T1000 (cell line): ENCODE measurements at regions not wholly inside any gene's neighbourhood (a gene's known extent, or its start where the extent isn't known, plus 50 kb on each side); places are given as distances from the start of the nearest gene placed in this dataset.
"Not testable (repeated sequence)": the region's sequence is repeated elsewhere in the genome, so short reads cannot be mapped to it uniquely, and the experiment has no call there.

Experiments
- DNase-seq: peaks from one replicate; lab custom pipeline; 2025; ENCODE audit warnings: mixed read lengths; lab: John Stamatoyannopoulos, UW

GRCh38 chr13:97724450-97724849, 229.0 kb upstream of the IPO5 start:
- DNase-seq = no peak

- no peak for DNase-seq
Measured at GRCh38 chr13:97726664-97727280, 226.7 kb upstream of the IPO5 start.

- no peak for DNase-seq
Measured at GRCh38 chr13:97727991-97728390, 225.5 kb upstream of the IPO5 start.

- DNase-seq = no peak
Measured at GRCh38 chr13:97736436-97736835, 217.0 kb upstream of the IPO5 start.

GRCh38 chr13:97742084-97742483, 211.4 kb upstream of the IPO5 start:
- no peak for DNase-seq

GRCh38 chr13:97743938-97744337, 209.5 kb upstream of the IPO5 start:
- DNase-seq = no peak

- DNase-seq = no peak
Measured at GRCh38 chr13:97746649-97747048, 206.8 kb upstream of the IPO5 start.

- DNase-seq = no peak
Measured at GRCh38 chr13:97749174-97749573, 204.3 kb upstream of the IPO5 start.

- DNase-seq = no peak
Measured at GRCh38 chr13:97751477-97751876, 202.0 kb upstream of the IPO5 start.

GRCh38 chr13:97752961-97753668, 200.4 kb upstream of the IPO5 start:
- no peak for DNase-seq

GRCh38 chr13:97753942-97754670, 199.4 kb upstream of the IPO5 start:
- no peak for DNase-seq

- no peak for DNase-seq
Measured at GRCh38 chr13:97757807-97758206, 195.7 kb upstream of the IPO5 start.

- no peak for DNase-seq
Measured at GRCh38 chr13:97758317-97758716, 195.2 kb upstream of the IPO5 start.

- DNase-seq = no peak
Measured at GRCh38 chr13:97761796-97762540, 191.5 kb upstream of the IPO5 start.

- DNase-seq = no peak
Measured at GRCh38 chr13:97766749-97767148, 186.7 kb upstream of the IPO5 start.

GRCh38 chr13:97768134-97768533, 185.3 kb upstream of the IPO5 start:
- DNase-seq = no peak

GRCh38 chr13:97770231-97770630, 183.2 kb upstream of the IPO5 start:
- not testable (repeated sequence) for DNase-seq

- DNase-seq = not testable (repeated sequence)
Measured at GRCh38 chr13:97772466-97772865, 181.0 kb upstream of the IPO5 start.

- DNase-seq = not testable (repeated sequence)
Measured at GRCh38 chr13:97774391-97775100, 178.9 kb upstream of the IPO5 start.

- no peak for DNase-seq
Measured at GRCh38 chr13:97780486-97780885, 173.0 kb upstream of the IPO5 start.

GRCh38 chr13:97781891-97782305, 171.6 kb upstream of the IPO5 start:
- no peak for DNase-seq

GRCh38 chr13:97786510-97786909, 167.0 kb upstream of the IPO5 start:
- DNase-seq = no peak
